ACC112 (cell line): ENCODE measurements at regions not wholly inside any gene's neighbourhood (a gene's known extent, or its start where the extent isn't known, plus 50 kb on each side); places are given as distances from the start of the nearest gene placed in this dataset.

ENCODE experiments used
- H2AFZ ChIP-seq: fragments of 200-600 bp; sonication (generic); one replicate; pipeline ENCODE4 v1.6.0; 2017; ENCODE audit warnings: antibody characterized with exemption, low read length; ENCODE audit not compliant: unreplicated experiment
- H3K27ac ChIP-seq: fragments of 200-600 bp; sonication (generic); 2 replicates; pipeline ENCODE4 v1.5.1; 2014; ENCODE audit warnings: low read depth, mild to moderate bottlenecking, antibody characterized with exemption, low read length, moderate library complexity
- H3K27me3 ChIP-seq: fragments of 200-600 bp; sonication (generic); 2 replicates; pipeline ENCODE4 v1.6.1; 2014; ENCODE audit warnings: mild to moderate bottlenecking, antibody characterized with exemption, low read length, moderate library complexity, mixed read lengths; ENCODE audit not compliant: insufficient read depth
- H3K36me3 ChIP-seq: fragments of 200-600 bp; sonication (generic); 2 replicates; pipeline ENCODE4 v1.6.1; 2016; ENCODE audit warnings: mild to moderate bottlenecking, antibody characterized with exemption, low read length, moderate library complexity, mixed read lengths; ENCODE audit not compliant: insufficient read depth
- H3K4me1 ChIP-seq: fragments of 200-600 bp; sonication (generic); one replicate; pipeline ENCODE4 v1.6.1; 2016; ENCODE audit warnings: low read length, mixed read lengths; ENCODE audit not compliant: insufficient read depth, unreplicated experiment, control insufficient read depth
- H3K4me3 ChIP-seq: fragments of 200-600 bp; sonication (generic); 2 replicates; pipeline ENCODE4 v1.5.1; 2014; ENCODE audit warnings: mild to moderate bottlenecking, low read depth, low read length
- H3K79me2 ChIP-seq: fragments of 200-600 bp; sonication (generic); one replicate; pipeline ENCODE4 v1.6.0; 2016; ENCODE audit warnings: low read length; ENCODE audit not compliant: control insufficient read depth, unreplicated experiment, insufficient read depth

DNA sequence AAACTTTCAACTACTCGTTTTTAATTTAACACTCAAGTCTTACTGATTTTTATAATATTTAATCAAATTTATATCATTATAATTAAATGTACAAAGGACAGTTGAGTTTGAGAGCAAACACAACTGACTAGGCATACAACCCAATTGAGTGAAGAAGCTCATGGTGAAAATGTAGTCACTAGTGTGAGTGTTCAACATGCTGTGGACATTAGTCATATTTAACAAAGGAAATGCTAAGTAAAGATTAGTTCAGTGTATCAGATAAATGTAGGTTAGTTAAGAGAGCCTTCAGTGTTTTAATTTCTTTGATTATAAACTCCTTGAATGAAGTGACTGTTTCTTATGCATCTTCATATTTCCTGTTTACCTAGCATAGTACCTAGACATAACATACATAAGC is 444.2 kb upstream of the GOLIM4 start:
- H3K36me3 ChIP-seq = no peaks in the 10 kb centered on the region
- H3K27ac ChIP-seq = no peak overlapping the region
- no peak overlapping the region for H2AFZ ChIP-seq
- H3K79me2 ChIP-seq = no peaks in the 10 kb centered on the region
- peaks cover 13% of the 10 kb centered on the region; the same call in 1 of the 2 replicates for H3K27me3 ChIP-seq
- no peak overlapping the region for H3K4me3 ChIP-seq
- H3K4me1 ChIP-seq = no peaks in the 10 kb centered on the region

DNA sequence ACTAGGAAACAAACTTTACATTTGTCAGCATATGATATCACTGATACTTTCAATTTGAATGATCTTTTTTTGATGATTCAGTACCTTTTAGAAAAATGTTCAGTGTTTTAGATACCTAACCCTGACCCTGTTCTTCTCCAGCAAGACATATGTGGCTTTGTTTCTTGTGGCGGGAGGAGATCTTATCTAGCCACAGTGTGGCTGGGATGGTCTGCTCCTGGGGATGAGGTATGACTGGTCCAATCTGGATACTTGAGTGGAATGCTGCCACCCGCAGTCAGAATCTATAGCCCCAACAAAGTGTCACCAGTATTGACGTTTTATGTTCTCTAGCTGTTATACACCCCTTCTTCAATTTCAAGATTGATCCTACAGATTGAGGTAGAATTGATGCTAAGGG is 439.0 kb upstream of the GOLIM4 start:
- Histone ChIP-seq H3K79me2 (no peaks in the 10 kb centered on the region), H3K27me3 (peaks cover 19% of the 10 kb centered on the region; the same call in 1 of the 2 replicates), H3K36me3 (no peaks in the 10 kb centered on the region), H2AFZ (no peak overlapping the region), H3K4me3 (no peak overlapping the region), H3K27ac (no peak overlapping the region), H3K4me1 (no peaks in the 10 kb centered on the region)

DNA sequence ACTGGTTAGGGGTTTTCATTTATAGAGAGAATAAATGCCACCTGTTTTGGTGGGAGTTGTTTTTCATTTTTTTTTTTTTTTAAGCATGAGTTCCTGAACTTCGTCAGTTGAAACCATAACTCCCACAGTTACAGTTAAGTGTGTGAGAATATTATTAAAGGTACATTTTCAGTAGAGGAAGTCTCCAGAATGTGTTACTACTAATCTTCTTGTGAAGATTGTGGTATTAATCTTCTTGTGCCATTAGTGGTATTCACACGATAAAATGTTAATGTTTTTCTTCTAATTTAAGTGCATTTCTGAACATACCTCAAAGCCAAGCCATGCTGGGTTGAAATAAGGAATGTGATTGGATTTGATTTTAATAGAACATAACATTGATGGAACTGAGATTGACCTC is 437.9 kb upstream of the GOLIM4 start:
- Histone ChIP-seq H3K4me3 (no peak overlapping the region), H3K27me3 (peaks cover 19% of the 10 kb centered on the region; the same call in 1 of the 2 replicates)

DNA sequence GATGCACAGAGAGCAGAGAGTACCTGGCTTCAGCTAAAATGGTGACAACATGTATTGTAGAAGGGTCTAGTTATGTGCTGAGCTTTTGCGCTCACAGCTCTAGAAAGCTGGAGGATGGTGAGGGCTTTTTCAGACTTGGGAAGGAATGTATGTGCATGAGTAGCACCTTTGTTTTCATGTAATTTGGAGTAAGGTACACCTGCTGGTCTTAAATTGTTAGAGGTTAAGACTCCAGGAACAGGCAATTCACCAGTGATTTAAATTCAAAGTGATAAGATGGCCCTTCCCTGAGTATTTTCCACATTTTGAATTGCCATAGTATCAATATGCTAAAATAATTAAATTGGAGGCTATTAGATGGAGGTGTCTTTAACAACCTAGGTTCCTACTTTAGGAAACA is 436.4 kb upstream of the GOLIM4 start:
- Histone ChIP-seq H3K27ac (no peak overlapping the region), H3K27me3 (peaks cover 14% of the 10 kb centered on the region; the same call in 1 of the 2 replicates), H3K4me1 (no peaks in the 10 kb centered on the region), H3K4me3 (no peak overlapping the region), H2AFZ (no peak overlapping the region), H3K36me3 (no peaks in the 10 kb centered on the region), H3K79me2 (no peaks in the 10 kb centered on the region)

More for the DNA sequence above, 437.9 kb upstream of the GOLIM4 start:
- no peaks in the 10 kb centered on the region for H3K79me2 ChIP-seq
- no peaks in the 10 kb centered on the region for H3K4me1 ChIP-seq
- H2AFZ ChIP-seq = no peak overlapping the region
- no peaks in the 10 kb centered on the region for H3K36me3 ChIP-seq
- H3K27ac ChIP-seq = no peak overlapping the region

DNA sequence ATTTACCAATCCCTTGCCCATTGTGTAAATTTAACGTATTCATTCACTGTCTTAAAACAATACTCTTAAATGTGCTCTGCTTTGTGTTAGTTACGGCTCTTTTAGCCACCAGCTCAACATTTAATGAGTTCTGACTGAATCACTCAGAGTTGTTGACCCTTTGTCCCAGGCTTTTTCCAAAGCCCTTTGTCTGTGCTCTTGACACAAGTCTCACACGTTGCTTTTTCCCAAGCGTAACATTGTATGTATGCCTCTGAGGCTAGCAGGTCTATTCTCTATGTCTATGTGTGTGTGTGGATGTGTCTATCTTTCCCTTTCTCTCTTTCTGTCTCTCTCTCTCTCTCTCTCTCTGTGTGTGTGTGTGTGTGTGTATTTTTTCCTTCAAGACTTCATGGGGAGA is 435.4 kb upstream of the GOLIM4 start:
- no peak overlapping the region for H3K4me3 ChIP-seq
- no peak overlapping the region for H2AFZ ChIP-seq
- no peaks in the 10 kb centered on the region for H3K36me3 ChIP-seq
- peaks cover 9% of the 10 kb centered on the region; the same call in 1 of the 2 replicates for H3K27me3 ChIP-seq
- no peaks in the 10 kb centered on the region for H3K79me2 ChIP-seq
- H3K27ac ChIP-seq = no peak overlapping the region
- H3K4me1 ChIP-seq = no peaks in the 10 kb centered on the region

DNA sequence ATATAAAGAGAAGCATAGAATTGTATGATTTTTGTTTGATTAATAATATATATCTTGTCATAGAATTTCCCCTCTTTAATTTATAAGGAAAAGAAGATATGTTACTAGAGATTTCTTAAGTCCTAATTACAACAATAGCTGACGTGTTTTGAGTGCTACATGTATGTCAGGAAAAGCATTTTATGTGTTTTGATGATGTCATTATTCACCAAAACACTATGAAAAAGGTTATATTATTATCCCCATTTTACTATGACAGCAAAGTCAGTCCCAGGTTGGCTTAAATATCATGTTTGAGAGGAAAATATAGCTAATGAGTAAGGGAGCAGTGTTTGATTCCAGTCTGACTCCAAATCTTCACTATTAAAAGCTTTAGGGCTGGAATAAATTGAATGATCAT is 428.4 kb upstream of the GOLIM4 start:
- Histone ChIP-seq H2AFZ (no peak overlapping the region), H3K27me3 (no peaks in the 10 kb centered on the region), H3K27ac (no peak overlapping the region), H3K4me1 (no peaks in the 10 kb centered on the region), H3K79me2 (no peaks in the 10 kb centered on the region), H3K4me3 (no peak overlapping the region), H3K36me3 (no peaks in the 10 kb centered on the region)

DNA sequence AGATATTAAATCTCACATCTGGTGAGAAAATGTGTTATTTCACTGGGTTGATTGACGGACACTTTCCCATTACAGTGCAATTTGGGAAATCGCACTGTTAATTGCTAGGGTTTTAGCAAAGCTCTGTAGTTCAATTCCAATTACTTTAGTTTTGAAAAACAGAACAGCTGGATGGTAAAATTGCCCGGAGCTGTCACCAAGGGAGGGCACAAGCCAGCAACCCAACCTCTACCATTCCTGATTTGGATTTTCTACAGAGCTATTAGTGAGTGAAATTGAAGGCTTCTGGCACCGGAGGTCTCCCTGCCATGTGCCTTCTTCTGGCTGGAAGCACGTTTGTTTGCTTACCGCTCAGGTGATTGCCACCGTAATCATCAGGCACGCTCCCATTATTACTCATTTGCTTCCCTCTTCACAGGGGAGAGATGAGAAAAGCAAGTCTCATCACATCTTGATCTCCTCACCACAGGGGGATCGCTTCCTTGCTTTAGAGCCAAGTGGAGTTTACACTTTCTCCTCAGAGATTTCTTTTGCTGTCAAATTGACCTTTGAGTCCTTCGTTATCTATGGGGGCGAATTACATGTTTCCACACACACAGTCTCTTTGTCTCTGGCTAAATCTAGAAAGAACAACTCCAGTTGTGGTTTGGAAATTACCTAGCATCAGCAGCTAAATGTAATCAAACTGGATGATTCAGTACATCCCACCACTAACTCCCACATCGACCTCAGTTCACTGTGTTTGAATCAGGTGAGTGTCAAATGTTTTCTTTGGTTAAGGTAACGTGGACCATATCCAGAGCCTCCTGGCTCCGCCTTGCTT is 421.7 kb upstream of the GOLIM4 start:
- Histone ChIP-seq H3K4me3 (no peak overlapping the region), H3K27me3 (peaks cover 21% of the 10 kb centered on the region; the same call in 1 of the 2 replicates), H3K27ac (no peak overlapping the region), H3K4me1 (no peaks in the 10 kb centered on the region), H3K36me3 (no peaks in the 10 kb centered on the region), H2AFZ (no peak overlapping the region), H3K79me2 (no peaks in the 10 kb centered on the region)

DNA sequence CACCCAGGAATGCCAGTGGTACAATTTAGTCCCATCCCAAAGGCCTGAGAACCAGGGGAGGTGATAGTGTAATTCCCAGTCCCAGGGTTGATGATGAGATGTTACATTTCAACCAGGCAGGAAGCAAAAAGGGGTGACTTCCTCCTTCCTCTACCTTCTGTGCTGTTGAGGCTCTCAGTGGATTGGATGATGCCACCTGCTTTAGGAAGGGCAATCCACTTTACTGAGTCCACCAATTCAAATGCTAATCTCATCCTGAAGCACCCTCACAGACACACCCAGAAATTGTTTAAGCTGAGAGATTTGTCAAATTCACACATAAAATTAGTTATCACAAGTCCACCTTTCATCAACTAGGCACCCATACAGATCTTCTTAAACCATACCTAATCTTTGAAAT is 418.5 kb upstream of the GOLIM4 start:
- no peaks in the 10 kb centered on the region for H3K79me2 ChIP-seq
- H3K4me1 ChIP-seq = no peaks in the 10 kb centered on the region
- H3K4me3 ChIP-seq = no peak overlapping the region
- H3K36me3 ChIP-seq = no peaks in the 10 kb centered on the region
- H3K27ac ChIP-seq = no peak overlapping the region
- H3K27me3 ChIP-seq = peaks cover 22% of the 10 kb centered on the region; the same call in 1 of the 2 replicates
- no peak overlapping the region for H2AFZ ChIP-seq

DNA sequence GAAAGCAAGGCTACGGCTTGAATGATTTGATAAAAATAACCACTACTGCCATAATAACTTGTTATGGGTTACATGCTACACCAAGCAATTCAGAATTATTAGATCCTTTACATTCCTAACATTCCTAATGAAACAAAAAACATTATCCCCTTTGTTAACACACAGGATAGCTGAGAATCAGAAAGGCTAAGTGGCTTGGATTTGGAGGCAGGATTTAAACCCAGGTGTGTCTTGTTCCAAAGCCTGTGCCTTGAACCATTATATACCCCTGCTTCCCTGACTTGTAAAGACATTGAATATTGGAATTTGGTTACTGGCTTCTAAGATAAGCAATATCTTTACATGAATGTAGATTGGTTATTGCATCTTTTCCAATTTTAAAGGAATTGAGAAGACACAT is 417.1 kb upstream of the GOLIM4 start:
- Histone ChIP-seq H2AFZ (no peak overlapping the region), H3K36me3 (no peaks in the 10 kb centered on the region), H3K79me2 (no peaks in the 10 kb centered on the region), H3K4me3 (no peak overlapping the region), H3K4me1 (no peaks in the 10 kb centered on the region), H3K27me3 (peaks cover 20% of the 10 kb centered on the region; the same call in 1 of the 2 replicates), H3K27ac (no peak overlapping the region)

DNA sequence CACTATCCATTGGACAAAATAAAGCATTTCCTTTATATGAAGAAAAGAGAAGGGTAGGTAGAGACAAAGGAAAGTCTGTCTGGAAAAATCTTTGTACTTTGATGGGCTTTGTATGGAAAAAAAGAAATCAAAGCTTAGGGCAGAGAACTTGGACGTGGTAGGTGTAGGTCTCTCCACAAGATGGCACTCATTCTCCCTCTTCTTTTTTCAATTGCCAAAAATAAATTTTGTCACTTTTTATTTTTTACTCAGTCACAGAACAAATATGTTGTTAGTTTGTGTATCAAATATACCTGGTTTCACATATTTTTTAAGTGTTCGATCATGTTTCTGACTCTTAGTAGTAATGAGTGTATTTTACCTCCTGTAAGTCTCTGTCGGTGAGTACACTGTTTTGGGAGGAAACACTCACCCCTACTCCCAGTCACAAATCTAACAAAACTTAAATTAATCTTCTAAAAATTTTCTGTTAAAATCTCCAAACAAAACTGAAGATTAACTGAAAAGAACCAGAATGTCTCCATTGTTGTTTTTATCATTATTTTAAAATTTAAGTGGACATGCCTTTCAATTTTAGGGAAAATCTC is 415.8 kb upstream of the GOLIM4 start:
- no peaks in the 10 kb centered on the region for H3K4me1 ChIP-seq
- H3K36me3 ChIP-seq = no peaks in the 10 kb centered on the region
- no peaks in the 10 kb centered on the region for H3K79me2 ChIP-seq
- H2AFZ ChIP-seq = no peak overlapping the region
- no peak overlapping the region for H3K27ac ChIP-seq
- H3K4me3 ChIP-seq = no peak overlapping the region
- H3K27me3 ChIP-seq = peaks cover 19% of the 10 kb centered on the region

DNA sequence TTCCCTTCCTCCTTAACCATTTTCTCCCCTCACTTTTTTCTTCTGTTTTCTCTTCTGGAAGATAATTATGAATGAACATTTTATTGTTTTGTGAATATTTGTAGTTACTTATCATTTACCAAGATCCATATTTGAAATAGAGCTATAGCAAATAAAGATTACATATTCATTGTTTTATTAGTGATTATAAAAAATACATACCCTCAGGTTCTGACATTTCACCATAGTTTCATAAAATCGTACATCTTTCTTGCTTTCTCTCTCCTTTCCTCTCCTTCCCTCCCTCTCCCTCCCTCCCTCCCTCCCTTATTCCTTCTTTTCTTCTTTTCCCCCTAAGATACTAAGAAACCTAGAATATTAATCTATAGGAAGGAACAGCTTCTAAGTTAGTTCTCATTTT is 410.9 kb upstream of the GOLIM4 start:
- Histone ChIP-seq H3K4me1 (no peaks in the 10 kb centered on the region), H3K4me3 (no peak overlapping the region), H3K27ac (no peak overlapping the region), H2AFZ (no peak overlapping the region), H3K27me3 (peaks cover 27% of the 10 kb centered on the region), H3K79me2 (no peaks in the 10 kb centered on the region), H3K36me3 (no peaks in the 10 kb centered on the region)
